Hindlimb muscle (tissue), 1 donor: ENCODE measurements at regions not wholly inside any gene's neighbourhood (a gene's known extent, or its start where the extent isn't known, plus 50 kb on each side); places are given as distances from the start of the nearest gene placed in this dataset.

ENCODE experiments used
- DNase-seq: peaks from one replicate; pipeline ENCODE4 v3.0.0-alpha.2; 2013

DNA sequence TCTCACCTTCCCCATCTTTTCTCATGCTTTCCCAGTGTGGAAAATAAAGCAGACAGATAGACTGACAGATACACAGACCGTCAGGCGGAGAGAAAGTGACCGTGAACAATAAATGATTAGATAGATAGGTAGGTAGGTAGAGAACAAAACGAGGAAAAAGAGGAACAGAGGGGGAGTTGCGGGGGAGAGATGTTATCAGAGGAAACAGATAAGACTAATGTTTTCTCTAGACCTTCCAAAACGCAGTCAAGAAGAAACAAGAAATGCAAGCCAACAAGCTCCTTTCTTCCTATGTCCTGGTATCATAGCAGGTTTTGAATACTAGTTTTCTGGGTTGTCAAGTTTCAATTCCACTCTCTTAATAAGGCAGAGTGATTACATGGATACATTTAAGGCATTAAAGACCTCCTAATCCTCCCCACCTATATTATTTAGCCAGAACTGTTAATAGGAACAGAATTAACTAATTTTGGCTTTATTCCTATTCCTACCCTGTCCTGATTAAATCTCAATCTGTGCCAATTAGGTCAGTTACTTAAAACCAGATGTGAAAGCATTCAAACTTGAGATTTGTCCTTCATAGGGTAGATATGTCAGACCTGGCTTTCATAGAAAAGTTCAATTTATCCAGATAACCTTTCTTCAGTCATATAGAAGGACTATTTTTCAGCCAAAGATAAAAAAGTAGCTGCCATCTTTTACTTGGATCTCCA is 89.0 kb upstream of the PTPRR start:
- DNase-seq: no peak

DNA sequence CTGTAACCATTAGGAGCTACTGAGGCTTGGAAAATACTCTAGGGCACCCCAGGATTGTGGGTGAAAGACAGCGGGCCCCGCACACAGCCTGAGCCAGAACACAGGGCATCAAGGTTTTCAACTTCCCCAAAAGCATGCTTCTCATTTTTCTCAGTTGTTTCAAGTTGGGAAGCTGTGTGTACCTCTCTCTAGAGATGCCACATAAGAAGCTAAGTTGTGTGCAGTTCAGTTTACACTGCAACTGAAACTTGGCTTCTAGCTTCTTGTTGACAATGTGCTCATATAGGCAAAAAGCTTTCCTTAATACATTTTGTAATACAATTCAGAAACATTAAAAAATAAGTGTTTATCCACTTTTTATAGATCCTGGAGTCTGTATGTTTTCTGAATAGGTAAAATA is 88.1 kb upstream of the PTPRR start:
- DNase-seq: no peak

DNA sequence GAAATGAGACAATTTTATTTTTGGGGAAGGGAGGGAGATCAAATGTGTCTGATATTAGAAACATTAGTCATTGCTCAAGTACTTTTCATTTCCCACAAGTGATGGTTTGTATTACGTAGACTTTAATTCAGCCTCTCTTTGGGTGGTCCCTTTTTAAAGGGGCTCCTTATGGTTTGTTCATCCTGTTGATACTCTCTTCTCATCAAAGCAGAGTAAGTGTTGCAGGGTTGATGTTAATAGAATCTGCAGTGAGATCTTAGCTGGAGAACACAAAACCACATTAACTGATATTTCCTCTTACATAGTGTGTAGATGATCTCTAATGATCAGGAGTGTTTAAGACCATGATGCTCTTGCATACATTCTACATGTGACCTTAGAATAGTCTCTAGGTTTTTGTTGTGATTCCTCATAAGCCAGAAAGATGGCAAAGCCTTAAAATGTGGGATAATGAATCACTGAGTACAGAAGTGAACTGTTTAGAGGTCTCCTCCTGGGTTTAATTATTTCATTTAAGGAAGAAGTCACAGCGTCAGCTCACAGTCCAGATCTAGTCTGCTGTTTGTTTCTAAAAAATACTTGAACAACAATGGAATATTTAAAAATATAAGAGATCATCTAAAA is 87.4 kb upstream of the PTPRR start:
- DNase-seq: no peak

DNA sequence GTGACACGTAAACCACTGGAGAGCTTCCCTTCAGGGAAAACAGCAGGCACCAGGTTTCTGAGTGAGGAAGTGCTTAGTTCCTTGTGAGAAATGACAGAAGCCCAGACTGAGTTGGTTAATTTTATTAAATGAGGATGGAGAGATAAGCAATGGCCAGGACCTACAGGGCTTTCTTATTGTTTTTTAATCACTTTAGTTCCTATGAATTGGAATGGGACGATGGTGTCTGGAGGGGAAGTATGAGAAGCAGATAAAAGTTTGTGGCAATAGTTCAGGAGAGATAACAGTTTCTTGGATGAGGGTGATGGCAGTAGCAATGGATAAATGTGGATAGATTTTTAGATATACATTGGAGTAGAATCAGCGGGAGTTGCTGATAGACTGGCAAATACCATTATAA is 86.5 kb upstream of the PTPRR start:
- DNase-seq: no peak

DNA sequence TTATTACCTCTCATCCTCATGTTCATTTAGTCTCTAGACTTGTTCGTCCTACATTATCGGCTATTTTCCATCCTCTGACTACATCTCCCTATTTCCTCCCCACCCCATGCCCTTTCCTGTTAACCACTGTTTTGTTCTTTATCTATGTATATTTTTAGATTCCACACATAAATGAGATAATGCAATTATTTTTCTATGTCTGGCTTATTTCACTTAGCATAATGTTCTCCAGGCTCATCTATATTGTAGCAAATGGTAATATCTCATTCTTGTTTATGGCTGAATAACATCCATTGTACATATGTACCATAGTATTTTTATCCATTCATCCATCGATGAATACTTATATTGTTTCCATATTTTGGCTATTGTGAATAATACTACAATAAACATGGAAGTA is 84.6 kb upstream of the PTPRR start:
- no peak for DNase-seq

DNA sequence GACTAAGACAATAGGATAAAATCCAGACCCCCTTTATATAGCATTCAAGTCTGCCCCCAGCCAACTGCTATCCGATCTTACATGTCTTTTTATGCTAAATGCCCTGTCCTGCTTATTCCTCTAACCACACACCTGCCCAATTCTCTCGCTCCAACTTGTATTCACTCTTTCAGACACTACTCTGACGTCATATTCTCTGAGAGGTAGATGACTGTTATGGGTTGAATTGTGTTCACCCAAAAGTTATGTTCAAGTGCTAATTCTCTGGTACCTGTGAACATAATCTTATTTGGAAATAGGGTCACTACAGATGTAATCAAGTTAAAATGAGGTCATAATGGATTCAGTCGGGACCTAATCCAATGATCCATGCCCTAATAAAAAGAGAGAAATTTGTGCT is 84.0 kb upstream of the PTPRR start:
- no peak for DNase-seq

DNA sequence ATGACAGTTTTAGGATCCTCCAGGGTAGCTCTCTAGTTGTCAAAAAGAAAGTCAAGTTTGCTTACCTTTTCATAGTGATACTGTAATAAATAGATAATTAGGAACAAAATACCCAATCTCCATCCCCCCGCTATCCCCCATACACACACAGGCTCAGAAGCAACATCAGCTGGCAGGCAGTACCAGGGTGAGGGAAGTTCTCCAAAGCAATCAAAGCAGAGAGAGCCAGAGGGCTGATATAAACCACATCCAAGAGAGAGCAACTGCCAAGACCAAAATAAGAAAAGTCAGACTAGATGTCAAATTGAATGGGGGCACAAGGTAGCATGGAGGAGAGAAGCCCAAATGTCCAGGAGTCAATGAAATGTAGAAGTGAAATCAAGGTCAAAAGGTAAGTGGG is 80.2 kb upstream of the PTPRR start:
- no peak for DNase-seq

DNA sequence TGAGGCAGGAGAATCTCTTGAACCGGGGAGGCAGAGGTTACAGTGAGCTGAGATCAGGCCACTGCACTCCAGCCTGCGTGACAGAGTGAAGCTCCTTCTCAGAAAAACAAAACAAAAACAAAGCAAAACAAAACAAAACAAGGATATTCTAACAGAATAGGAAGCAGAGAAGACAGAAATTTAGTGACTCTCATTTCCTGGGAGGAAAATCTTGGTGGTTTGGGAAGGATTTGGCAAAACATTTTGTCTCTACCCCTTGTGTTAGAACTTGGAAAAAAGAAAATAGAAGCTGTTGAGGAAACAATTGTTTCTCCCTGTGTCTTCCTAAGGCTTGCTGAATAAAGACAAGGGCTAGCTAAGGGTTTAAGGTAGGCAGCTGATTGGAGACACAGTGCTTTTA is 79.7 kb upstream of the PTPRR start:
- no peak for DNase-seq

DNA sequence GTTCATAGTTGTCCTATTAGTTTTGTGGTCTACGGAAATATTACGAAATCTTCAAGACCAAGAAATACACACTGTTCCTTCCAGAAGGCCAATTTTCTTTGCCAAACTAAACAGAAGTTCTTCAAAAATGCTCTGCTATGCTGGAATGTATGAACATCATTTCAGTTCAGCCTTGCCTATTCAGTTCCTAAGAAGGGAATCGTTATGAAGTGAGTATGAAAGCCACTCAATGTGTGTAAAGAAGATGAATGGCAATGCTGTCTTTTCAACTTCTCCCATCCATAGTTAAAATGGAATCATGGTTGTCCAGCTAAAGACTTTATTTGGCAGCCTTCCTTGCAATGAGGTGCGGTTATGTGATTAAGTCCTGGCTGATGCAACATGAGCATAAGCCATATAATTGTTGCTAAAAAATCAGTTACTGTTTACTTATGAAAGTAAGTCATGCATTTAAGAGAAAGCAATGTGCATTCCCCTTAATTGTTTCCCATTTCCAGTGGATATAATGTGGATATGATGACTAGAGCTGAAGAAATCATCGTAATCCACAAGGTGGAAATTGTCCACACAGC is 73.8 kb upstream of the PTPRR start:
- DNase-seq: peak; percentile 67

DNA sequence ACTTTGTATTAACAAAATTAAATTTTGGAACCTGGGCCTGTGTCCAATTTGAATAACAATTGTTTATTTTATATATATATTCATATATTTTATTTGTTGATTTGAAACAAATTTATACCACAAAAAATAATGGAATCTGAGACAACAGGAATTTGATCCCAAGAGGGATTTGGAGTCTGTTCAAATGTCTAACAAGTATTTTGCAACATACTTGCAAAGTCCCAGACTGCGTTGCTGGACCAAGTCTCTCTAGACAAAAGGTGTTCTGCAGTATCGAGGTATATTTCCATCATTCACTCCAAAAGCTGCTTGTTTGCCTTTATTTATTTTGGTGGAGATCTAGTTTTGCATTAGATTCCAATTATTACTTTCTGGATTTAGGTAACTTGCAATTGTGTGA is 68.7 kb upstream of the PTPRR start:
- DNase-seq: no peak

DNA sequence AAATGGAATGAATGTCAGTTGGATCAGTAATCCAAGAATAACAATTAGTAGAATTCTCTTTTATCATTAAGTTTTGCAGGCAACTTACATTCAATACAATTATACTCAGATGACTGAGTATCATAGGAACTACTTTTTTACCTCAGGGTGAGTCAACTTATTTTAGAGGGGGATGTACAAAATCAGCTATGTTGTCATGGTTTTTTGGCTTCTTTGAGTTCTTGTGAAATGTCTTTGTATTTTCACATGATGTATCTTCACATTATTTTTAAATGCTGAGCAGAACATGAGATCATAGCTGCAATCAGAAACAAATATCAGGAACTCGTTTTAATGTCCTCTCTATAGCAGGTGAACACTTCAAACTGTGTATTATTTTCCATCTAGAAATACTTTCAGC is 65.3 kb upstream of the PTPRR start:
- no peak for DNase-seq

DNA sequence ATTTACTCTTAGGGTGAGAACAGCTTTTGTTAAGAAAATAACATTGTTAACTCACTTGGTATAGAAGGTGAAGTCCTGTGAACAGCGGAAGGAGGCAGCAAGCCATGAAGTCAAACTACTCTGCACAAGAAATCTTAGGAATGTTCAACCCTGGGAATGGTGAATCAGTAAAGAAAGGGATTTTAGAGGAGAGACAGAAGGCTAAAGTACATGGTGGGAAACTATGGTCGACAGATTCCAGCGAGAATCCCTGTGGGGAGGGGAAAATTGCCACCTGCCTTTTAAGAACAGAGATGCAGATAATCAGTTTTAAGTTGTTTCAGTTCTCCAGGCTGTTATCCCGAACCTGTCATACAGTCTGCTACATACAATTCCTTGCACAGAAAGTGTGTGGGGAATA is 63.2 kb upstream of the PTPRR start:
- no peak for DNase-seq

DNA sequence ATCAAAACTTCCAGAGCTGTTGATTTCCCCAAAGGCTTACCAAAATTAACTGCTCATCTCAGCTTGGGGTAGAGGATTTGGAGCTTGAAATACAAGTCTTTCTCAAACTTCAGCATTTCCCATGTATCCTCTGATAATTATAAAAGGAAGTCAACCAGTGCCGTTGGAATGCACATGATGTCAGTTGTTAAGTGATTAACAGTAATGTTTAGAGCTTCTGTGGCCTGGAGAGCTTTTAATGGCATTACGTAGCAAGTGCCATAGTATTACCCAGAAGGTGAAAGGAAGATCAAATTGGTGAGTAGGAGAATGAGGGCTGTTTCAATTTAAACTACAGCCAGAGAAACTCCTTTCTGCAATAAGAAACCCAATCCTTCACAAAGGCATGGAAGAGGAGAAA is 62.5 kb upstream of the PTPRR start:
- DNase-seq: no peak

DNA sequence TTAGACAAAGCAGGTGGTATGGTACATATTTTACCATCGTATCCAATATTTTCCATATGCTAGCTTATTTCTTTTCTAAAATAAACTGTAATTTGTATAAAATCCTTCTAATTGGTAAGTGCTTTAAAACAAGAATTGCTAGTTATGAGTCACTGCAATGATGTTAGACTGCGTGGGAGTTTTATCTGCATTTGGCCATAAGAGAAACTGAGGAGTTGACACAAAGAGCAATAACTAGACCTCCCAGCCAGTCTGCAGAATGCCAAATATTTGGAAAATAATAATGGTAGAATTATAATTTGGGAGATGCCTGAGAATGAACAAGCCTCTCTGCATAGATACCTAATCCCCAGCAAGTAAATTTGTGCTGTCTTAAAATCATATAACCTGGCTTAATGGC is 61.7 kb upstream of the PTPRR start:
- DNase-seq: no peak

DNA sequence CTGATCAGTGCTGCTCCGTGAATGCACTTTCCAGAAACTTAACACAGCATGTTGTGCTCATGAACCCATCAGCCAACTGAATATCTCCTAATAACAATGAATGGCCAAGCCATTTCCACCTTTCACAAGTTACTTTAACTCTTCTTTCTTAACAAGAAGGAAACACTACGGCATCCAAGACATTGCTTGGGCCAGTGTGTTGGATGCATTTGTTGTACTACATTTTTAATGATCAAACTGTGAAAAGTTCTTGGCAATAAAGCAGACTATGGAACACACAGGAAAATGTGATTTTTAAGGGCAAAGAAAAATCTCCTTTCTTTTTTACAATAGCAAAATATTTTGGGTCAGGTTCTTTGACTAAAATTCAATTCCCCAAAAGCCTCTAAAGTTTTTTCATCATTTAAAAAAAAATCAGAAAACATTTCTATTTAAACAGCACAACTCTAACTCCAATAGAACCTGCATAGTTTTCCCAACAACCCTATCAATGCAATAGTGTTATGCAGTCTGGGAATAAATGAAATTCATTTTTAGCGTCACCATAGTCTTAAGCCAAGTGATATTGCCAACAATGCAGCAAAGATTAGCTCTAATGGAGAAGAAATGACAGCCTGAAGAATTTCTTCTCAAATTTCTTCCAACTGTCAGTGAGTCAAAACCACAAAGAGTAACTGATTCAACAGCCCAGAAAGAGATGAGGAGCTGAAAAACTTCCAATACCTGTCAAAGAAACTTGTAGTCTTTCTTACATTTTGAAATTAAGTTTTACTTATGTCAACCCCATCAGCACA is 50.7 kb upstream of the PTPRR start:
- DNase-seq: peak; percentile 46
